C4-2B (cell line): ENCODE measurements at regions not wholly inside any gene's neighbourhood (a gene's known extent, or its start where the extent isn't known, plus 50 kb on each side); places are given as distances from the start of the nearest gene placed in this dataset.

Source experiments
- H3K27ac ChIP-seq: fragments of 450-650 bp; 2 replicates; pipeline ENCODE4 v1.5.1; 2017
- ZFX ChIP-seq: fragments of 450-650 bp; IDR thresholded peaks from 2 replicates; pipeline ENCODE4 v1.6.1; 2017
- TF ChIP-seq, protein P1 (sequence below): fragments of 450-650 bp; conservative IDR thresholded peaks from 2 replicates; pipeline ENCODE4 v1.5.1; 2017; ENCODE audit warnings: mild to moderate bottlenecking

DNA sequence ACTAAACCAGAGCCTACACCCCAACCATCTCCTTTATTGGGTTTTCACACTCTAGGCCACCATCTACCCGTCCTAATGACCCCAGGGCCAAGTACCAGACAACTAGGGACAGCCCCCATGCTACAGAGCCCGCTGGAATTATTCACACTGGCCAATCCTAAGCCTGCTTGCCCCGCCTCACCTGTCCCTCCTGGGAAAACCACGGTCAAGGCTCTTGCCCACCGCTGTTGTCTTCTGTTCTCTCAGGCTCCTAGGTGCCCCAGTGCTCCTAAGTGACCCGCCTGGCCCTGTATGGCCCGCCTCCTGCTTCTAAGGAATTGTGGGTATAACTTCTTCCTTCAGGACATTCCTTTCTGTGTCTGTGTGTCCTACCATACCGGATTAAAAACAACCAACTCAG lies 453.4 kb downstream of the CD83 start:
- no peak overlapping the region for H3K27ac ChIP-seq
- TF ChIP-seq ZFX: no peak
- TF ChIP-seq, protein P1, sequence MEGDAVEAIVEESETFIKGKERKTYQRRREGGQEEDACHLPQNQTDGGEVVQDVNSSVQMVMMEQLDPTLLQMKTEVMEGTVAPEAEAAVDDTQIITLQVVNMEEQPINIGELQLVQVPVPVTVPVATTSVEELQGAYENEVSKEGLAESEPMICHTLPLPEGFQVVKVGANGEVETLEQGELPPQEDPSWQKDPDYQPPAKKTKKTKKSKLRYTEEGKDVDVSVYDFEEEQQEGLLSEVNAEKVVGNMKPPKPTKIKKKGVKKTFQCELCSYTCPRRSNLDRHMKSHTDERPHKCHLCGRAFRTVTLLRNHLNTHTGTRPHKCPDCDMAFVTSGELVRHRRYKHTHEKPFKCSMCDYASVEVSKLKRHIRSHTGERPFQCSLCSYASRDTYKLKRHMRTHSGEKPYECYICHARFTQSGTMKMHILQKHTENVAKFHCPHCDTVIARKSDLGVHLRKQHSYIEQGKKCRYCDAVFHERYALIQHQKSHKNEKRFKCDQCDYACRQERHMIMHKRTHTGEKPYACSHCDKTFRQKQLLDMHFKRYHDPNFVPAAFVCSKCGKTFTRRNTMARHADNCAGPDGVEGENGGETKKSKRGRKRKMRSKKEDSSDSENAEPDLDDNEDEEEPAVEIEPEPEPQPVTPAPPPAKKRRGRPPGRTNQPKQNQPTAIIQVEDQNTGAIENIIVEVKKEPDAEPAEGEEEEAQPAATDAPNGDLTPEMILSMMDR: no peak

DNA sequence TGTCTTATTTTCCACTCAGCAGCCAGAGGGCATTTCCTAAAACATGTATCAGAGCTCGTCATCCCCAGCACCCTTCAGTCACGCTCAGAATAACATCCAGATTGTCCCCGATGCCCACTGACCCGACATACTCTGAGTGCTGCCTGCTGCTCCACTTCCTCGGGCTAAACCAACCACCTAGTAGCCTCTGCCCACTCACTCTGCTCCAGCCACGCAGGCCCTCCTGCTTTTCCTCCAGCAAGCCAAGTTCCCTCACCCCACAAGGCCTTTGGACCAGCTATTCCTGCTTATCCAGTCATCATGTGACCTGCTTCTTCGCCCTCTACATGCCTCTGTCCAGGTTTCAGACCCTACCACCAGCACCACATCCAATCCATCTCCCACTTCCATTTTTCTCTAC lies 454.2 kb downstream of the CD83 start:
- no peak for TF ChIP-seq ZFX
- TF ChIP-seq, protein P1: no peak
- no peak overlapping the region for H3K27ac ChIP-seq

GRCh38 chr6:14573267-14573666 lies 455.7 kb downstream of the CD83 start:
- no peak overlapping the region for H3K27ac ChIP-seq
- TF ChIP-seq, protein P1: no peak
- no peak for TF ChIP-seq ZFX

- no peak for TF ChIP-seq ZFX
- TF ChIP-seq, protein P1: no peak
- no peak overlapping the region for H3K27ac ChIP-seq
Observed at GRCh38 chr6:14573703-14574290, 456.2 kb downstream of the CD83 start.

DNA sequence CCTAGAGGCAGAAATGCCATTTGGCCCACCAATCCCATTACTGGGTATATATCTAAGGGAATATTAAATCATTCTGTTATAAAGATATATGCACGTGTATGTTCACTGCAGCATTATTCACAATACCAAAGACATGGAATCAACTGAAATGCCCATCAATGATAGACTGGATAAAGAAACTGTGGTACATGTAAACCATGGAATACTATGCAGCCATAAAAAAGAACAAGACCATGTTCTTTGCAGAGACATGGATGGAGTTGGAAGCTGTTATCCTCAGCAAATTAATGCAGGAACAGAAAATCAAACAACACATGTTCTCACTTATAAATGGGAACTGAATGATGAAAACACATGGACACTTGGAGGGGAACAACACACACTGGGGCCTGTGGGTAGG lies 458.4 kb downstream of the CD83 start:
- H3K27ac ChIP-seq: no peak overlapping the region
- TF ChIP-seq ZFX: no peak
- TF ChIP-seq, protein P1: no peak

GRCh38 chr6:14578994-14579393 lies 461.4 kb downstream of the CD83 start:
- TF ChIP-seq, protein P1: no peak
- no peak for TF ChIP-seq ZFX
- no peak overlapping the region for H3K27ac ChIP-seq

- H3K27ac ChIP-seq: no peak overlapping the region
- TF ChIP-seq, protein P1: no peak
- no peak for TF ChIP-seq ZFX
Observed at GRCh38 chr6:14582749-14583148, 465.2 kb downstream of the CD83 start.
